ENCODE measurements at regions not wholly inside any gene's neighbourhood (a gene's known extent, or its start where the extent isn't known, plus 50 kb on each side); places are given as distances from the start of the nearest gene placed in this dataset.

DNA sequence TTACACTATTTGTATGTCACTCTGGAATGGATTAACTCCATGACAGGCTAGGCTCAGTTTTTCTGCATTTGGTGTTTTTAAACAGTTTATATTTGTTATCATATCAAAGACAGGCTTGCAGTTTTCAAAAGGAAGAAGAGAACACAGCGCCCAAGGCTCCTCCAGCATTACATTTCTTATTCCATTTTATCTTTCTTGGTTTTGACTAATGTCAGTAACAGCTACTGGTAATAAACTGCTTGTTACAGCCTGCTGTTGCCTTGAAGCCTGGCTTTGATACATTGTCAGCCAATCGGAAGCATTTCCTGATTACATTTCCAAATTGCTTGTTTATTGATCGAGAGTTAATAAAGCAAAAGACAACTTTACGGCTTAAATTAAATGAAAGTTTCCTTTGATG, 166.0 kb upstream of the MDFIC start:
- DNase-seq (ENCODE audit: low spot score) = no peak

DNA sequence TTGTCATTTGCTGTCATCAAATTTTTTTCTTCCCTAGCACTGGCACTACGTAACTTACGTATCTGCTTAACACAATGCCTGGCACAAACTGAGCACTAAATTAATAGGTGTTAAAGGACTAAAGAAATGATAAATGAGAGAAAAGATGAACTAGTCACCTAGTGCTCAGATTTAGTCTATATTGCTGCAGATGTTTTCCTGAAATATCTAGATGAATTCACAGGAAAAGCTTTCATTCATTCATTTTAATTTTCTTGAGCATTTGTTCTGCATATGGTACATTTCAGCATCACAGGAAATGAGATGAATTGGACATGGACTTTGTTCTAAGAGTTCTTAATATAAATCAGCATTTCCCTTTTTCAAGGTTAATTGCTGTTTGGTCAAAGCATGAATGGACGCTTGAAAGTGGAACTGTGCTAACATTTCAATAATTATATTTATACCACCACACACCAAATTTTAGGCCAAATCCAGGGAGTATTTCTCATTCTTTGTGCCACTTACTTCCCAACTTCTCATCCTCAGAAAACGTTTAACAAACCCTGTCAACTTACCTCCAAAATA, 163.2 kb upstream of the MDFIC start:
- no peak for DNase-seq (ENCODE audit: low spot score)

DNA sequence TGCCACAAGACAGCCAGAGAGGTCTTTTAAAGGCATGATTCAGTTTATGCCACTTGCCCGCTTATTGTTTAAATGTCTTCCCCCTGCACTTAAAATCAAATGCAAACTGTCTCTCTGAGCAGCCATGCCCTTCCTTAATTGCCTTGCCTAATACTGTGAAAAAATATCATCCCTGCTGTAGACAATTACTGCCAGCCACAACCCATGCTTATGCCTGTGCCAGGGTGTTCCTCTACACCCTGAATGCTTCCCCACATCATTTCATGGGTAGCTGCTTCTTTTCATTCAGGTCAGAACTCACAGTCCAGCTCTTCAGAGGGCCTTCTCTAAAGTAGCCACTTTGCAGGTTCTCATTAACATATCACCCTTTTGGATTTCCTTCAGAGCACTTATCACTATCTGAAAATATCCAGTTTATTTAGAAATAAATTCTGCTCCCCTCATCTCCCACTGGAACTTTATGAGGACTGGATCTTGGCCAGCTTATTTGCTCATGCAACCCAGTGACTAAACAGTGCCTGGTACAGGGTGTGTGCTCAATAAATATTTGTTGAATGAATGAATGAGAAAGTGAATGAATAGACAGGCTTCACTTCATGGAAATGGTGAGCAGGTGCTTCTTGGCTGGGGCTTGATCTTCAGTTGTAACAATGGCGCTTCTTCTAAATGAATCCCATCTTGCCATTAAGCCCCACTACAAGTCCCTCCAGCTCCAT, 162.4 kb upstream of the MDFIC start:
- no peak for DNase-seq (ENCODE audit: low spot score)

DNA sequence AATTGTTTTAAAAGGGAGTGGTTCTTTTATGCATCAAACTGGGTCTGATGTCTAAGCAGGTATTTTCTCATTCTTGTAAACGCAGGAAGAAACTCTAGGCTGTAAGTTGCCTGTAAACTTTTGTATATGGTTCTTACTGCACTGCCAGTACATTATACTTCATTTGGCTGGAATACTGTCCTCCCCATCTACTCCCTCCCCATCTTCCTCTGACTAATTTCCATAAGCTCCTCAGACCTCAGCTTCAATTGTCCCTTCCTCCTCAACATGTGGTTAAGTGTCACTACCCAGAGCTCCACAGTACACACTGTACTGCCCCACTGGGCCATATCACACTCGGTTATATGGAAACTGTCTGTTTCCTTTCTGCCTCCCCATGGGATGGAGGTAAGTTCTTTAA, 161.4 kb upstream of the MDFIC start:
- no peak for DNase-seq (ENCODE audit: low spot score)

DNA sequence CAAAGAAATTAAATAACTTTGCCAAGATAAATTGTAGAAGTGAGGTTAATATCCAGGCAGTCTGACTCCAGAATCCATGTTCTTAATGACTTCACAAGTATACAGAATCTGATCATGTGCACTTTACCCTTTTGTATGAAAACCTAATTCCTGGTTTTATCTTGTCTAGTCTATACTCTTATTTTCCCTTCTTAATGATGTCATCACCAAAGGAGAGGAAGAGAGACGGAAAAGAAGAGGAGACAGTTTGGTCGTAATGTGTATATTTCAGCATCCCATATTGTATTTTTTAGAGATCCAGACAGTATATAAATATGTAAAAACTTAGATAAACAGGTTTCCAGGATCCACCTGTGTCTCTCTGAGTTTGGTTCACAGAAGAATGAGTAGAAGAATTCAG, 159.9 kb upstream of the MDFIC start:
- no peak for DNase-seq (ENCODE audit: low spot score)

DNA sequence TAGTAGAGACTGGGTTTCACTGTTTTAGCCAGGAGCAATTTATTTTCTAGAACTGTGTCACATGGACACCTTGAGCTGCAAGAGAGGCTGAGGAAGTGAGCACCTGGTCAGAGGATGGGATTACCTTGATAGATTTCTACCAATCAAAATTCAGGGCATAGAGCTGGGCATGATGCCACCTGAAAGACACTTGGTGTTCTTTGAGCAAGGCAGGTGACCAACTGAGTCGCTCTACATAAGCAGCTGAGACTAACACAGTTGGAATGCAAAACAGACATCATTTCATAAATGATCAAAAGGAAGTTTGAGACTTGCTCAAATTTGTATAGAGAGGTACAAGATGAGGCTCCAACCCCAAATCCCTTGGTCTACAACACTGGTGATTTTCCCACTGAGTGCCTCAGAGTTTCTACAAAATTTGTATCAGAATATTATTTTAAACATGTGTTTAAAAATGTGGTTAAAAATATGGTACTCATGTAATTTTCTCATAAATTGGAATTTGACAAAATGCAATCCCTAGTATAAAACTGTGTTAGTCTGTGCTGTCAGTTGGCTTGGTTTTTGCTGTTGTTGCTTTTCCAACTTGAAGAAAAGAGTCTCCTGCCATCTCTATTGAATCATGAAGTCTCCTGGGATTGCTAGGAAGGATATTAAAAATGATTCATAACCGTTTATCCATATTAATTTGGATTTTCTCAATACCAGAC, 156.4 kb upstream of the MDFIC start:
- no peak for DNase-seq (ENCODE audit: low spot score)

DNA sequence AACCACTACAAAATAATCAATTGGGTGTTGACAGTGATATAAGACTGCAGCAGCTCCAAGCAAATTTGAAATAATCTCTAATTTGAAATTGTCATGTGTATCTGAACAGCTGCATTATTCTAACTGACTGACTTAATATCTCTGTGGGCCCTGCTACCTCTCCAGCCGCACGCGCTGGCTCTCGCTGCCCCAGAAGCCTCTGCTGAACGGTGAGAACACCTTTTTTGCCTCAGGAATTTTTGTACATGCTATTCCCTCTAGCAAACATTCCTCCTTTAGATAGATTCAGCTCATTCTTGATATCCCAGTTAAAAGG, 155.9 kb upstream of the MDFIC start:
- DNase-seq (ENCODE audit: low spot score) = no peak

DNA sequence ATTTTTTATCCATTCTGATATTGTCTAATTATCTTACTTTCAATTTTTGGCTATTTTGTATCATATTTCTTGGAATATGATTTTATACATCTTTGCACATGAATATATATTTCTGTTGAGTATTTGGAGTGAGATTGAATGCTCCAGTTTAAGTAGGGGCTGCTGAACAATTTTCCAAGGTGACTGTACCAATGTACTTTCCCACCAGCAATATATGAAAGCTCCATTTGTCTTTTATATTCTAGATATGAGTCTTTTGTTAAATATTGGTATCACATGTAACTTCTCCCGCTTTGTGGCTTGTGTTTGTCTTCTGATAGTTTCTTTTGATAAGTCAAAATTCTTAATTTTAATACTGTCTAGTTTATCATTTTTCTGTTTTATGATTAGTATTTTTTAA, 144.6 kb upstream of the MDFIC start:
- DNase-seq (ENCODE audit: low spot score) = no peak

DNA sequence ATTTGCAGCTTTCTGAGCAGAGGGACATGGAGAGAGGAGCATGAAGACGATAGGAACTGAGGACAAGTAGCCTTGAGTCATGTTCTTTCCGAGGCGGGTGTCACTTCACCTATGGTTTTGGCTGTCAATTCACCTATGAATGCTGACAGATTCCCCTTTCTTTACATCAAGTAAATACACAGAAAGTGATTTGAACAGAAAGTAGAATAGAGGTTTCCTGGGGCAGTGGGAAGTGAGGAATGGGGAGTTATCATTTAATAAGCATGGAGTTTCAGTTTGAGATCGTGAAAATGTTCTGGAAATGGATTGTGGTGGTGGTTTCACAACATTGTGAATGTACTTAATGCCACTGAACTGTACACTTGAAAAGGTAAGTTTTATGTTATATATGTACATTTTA, 138.4 kb upstream of the MDFIC start:
- no peak for DNase-seq (ENCODE audit: low spot score)

DNA sequence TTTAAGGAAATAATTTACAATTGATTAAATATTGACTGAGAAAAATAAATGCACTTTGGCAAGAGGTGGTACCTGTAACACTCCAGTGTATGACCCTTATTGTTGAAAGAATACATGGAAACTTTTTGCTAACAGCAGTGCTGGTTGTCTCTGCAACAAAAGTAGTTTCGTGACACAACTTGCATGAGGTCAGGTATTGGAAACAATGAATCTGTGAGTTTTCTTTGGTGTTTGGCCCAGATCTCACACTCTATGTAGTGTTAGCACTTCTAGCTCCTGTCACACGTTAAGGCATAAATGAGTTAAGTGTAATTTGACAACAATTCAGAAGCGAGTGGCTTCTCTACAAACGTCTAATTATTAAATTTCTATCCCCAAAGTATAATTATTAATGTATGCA, 137.7 kb upstream of the MDFIC start:
- no peak for DNase-seq (ENCODE audit: low spot score)

DNA sequence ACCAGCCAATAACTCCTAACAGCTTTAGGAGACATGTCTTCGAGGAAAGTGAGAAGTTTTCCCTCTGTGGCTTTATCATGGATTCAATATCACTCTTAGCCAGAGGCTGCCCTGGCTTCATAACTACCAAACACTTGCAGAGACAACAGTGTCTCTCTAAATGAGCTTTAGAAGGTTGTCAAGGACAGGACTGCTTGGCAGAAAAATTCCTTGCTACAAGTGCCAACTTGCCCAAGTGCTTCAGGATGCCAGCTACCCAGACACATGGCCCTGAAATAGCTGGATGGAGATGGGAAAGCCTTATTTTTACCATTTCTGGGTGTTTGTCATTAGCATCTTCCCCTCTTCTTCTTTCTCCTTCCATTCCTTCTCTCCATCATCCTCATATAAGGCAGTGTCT, 137.1 kb upstream of the MDFIC start:
- no peak for DNase-seq (ENCODE audit: low spot score)

DNA sequence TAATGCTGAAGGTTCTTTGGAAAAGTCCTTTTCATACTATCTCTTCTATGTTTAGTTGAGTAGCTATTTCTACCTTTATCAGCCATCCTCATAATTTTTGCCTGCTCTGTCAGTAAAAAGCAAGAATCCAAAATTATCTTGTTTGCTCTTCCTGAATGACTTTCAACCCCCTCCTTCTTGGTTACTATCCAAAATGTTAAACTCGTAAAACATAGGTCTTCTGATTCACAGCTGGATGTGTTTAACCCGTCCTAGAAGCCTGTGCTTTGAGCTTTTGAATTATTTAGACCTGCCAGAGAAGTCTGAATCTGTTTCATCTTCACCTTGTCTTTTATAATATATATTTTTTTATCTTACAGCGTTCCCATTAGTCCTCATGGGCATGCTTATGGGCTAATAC, 136.4 kb upstream of the MDFIC start:
- DNase-seq (ENCODE audit: low spot score) = no peak

DNA sequence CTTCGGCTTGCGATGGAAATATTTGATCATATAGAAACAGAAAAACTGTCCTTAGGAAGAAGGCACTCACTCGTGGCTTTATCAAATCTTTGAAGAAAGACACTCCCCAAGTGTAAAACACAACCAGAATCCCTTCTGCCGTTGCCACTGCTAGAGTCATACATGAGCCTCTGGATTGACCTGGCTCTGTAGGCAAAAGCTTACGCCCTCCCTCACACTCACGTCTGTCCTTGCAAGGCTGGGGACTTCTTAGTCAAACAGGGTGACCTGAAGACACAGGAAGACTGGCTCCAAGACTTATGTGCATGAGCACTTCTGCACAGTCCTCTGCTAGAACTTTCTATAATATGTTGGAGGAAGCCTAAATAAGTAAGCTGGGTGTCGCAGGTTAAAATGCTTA, 135.4 kb upstream of the MDFIC start:
- DNase-seq (ENCODE audit: low spot score) = no peak

DNA sequence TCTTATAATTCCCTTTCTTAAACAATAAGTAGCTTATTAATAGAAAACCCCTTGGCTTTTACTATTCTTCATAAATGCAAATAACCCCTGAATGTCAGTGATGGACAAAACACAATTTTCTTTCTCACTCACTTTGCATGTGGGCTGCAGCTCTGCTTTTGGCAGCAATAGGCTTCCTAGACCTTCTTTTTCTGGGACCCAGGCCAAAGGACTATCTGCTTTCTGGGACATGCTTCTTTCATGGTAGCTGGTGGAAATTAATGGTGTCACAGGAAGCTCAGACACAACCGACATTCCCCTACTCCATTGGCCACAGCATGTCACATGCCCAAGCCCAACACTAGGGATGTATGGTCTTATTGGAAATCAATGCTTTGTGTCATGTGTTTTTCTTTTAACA, 134.3 kb upstream of the MDFIC start:
- no peak for DNase-seq (ENCODE audit: low spot score)

DNA sequence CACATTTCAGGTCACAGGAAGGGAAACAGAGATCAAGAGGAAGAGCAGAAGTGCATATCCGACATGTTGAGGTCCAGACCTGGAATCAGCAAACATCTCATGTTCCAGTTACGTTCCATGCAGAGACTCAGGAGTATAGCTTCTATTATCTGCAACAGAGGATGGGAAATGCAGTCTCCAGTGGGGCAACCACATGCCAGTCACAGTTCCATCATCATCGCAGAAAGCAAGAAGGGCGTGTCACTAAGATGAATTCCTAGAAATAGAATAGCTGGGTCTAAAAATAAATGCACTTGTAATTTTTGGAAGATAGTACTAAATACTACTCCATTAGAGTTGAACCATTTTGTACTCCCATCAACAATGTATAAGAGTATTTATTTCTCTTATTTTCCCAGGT, 133.2 kb upstream of the MDFIC start:
- DNase-seq (ENCODE audit: low spot score) = no peak

DNA sequence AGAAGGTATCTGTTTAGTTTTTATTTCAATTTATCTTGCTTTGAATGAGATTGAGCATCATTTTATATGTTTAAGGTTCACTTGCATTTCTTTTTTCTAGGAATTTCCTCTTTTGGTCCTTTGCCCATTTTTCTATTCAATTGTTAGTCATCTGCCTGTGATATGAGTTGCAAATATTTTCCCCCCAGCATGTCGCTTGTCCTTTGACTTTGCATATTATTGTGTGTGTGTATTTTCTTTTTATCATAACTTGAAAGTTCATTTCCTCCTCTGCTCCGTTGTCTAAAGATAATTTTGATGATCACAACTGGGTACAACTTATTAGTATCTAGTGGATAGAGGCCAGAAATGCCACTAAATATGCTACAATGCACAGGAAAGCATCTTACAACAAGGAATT, 132.7 kb upstream of the MDFIC start:
- no peak for DNase-seq (ENCODE audit: low spot score)

DNA sequence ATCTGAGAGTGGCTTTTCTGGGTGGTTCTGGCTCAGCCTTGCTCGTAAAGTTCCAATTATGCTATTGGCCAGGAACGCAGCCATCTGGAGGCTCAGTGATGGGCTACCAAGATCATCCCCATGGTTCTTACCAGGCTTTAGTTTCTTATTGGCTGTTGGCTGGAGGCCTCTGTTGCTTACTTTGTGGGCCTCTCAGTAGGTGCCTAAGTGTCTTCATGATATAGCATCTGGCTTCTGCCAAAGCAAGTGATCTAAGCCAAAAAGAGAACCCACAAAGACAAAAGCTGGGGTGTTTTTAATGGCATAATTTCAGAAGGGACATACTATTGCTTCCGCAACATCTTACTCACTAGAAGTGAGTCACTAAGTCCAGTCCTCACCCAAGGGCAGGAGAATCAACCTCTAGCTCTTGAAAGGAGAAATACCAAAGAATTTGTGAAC, 132.0 kb upstream of the MDFIC start:
- DNase-seq (ENCODE audit: low spot score) = no peak

DNA sequence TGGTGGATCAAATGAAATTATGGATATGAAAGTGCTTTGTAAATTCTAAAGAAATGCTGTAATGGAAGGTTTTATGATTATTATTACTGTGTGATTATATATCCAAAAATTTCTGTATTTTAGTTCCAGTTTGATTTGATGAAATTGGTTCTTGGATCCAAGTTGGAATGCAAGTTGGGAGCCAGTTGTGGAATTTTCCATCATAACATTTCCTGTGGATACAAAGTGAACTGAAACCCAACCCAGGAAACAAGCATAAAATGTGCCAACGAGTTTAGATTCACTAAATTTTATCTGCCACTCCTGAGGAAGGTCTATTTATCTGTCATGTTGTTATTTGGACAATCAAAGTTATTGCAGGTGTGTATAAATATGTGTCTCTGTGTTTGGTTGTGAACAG, 131.4 kb upstream of the MDFIC start:
- DNase-seq (ENCODE audit: low spot score) = no peak

DNA sequence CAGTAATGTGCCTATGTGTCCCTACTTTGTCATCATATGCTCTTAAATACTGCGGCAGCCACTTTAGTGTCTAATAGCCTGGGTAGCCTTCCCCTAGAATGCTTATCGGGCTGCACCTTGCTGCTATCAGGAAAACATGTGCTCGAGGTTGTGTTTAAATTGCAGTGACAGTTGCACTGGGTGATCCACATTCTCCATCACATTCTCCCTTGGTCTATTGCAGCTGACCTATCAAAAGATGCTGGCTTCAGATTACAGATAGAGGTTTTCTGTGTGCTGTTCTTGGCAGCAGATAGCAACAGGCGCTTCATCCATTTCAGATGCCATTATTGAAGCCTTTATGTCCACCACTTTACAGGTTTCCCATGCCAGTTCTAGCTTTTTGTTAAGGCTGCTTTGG, 130.1 kb upstream of the MDFIC start:
- no peak for DNase-seq (ENCODE audit: low spot score)

DNA sequence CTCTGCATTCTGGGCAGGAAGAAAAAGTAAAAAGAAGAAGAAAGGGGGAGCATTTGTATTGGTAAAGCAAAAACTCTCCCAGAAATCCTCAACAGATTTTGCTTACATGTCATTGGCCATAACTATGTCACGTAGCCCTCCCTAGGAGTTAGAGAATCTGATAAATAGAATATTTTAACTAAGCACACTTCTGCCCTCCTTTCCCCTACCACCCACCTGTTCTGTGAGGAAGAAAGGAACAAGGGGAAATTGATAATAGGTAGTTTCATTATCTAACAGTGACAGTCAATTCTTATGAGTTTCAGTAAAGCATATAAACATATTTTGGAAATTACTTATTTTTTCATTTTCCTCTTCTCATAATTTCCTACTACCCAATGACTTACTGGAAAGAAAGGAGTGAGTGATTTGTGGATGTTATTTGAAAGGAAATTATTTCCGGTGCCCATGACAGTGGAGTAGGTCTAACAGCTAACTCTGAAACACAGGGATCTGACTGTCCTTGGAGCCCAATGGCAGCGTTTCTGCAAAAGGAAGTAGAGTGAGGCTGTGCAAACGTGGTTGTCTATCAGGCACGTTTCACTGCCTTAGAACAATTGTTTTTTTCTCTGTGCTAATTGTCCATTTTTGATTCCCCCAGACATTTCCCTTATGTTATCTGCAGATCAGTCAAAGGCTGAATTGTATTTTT, 128.6 kb upstream of the MDFIC start:
- DNase-seq (ENCODE audit: low spot score) = no peak

DNA sequence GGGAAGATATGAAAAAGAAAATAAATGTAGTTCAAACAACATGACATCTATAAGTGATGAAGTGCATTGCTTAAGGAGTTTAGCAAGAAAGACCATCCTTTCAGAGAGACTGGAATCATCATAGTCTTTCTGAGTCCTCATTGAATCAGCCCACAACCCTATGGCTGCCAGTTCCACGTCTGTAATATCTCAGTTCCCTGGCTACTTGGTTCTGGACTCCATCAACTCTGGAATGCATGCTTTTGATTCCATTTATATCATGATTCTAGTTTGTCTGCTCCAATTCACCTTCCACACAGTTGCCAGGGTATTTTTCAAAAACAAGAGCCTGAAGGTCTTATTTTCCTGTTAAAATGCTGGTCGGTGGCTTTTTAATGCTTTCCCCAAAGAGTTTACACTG, 126.4 kb upstream of the MDFIC start:
- DNase-seq (ENCODE audit: low spot score) = no peak

DNA sequence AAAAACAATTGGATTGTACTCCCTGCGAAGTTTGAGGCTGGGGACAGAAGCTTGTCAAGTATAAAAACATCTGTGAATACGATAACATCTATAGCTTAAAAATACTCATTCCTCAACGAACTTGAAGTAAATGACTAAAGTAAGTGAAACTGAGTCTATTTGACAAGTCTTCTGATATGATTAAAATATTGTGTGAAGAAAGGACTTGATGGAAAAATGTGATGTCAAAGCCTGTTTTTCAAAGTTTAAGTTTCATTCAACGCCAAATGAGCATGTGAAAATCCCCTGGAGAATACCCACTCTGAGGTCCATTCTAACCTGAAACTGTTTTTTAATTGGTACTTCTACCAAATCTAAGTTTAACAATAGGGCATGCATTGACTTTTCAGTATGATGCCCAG, 122.3 kb upstream of the MDFIC start:
- DNase-seq (ENCODE audit: low spot score) = no peak

DNA sequence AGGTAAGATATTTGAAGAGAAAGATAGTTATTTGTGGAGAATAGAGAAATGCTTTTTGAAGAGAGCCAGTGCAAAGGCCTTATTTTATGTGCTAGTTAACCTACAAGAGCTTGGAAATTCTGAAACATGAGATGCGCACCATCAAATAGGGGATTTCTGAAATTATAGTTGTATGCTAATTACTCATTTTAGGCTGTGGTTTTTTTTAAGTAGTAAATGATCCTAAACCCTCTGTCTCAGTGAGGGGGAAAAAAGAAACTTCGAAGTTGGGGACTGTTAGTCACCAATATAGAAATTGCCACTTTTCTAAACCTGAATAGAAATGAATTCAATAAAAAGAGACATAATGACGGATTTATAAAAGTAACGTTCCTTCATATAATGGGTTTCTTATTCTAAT, 119.3 kb upstream of the MDFIC start:
- DNase-seq (ENCODE audit: low spot score) = no peak

Measured in COLO829 (cell line).